ENCODE measurements at regions not wholly inside any gene's neighbourhood (a gene's known extent, or its start where the extent isn't known, plus 50 kb on each side); places are given as distances from the start of the nearest gene placed in this dataset.

GRCh38 chr12:93944911-93945310 is 203.5 kb upstream of the PLXNC1 start:
- no peak for DNase-seq
- Histone ChIP-seq H3K27ac (ENCODE audit: low read length) (no peak overlapping the region), H3K9me3 (ENCODE audit: control insufficient read depth, insufficient read depth, low read length) (no peaks in the 10 kb centered on the region), H3K4me3 (ENCODE audit: low read length) (no peak overlapping the region), H3K4me1 (ENCODE audit: control insufficient read depth, insufficient read depth, low read length) (no peaks in the 10 kb centered on the region), H3K27me3 (ENCODE audit: control insufficient read depth, insufficient read depth, low read length) (no peaks in the 10 kb centered on the region), H3K36me3 (ENCODE audit: control insufficient read depth, insufficient read depth, low read length) (no peaks in the 10 kb centered on the region)
- no peak for TF ChIP-seq CTCF (IDR thresholded peaks at IDR 0.05)
- Mint-ChIP-seq H3K4me1 (no peaks in the 10 kb centered on the region), H3K27me3 (ENCODE audit: low read depth in 2 of 2) (peaks cover 7 to 9% of the 10 kb centered on the region in 2 donors), H3K36me3 (peaks cover 7% of the 10 kb centered on the region), H3K9me3 (no peaks in the 10 kb centered on the region), H3K27ac (no peak overlapping the region), H3K4me3 (no peak overlapping the region)
- ATAC-seq: no peak
- intact Hi-C loops (cut with micrococcal nuclease): no loop called here
- 88% methylated on average over 1 of the region's 2 CpGs for WGBS (ENCODE audit: insufficient coverage)

GRCh38 chr12:93946542-93947150 is 201.7 kb upstream of the PLXNC1 start:
- no peak for ATAC-seq
- Histone ChIP-seq H3K4me3 (ENCODE audit: low read length) (no peak overlapping the region), H3K27ac (ENCODE audit: low read length) (no peak overlapping the region), H3K4me1 (ENCODE audit: control insufficient read depth, insufficient read depth, low read length) (no peaks in the 10 kb centered on the region), H3K9me3 (ENCODE audit: control insufficient read depth, insufficient read depth, low read length) (no peaks in the 10 kb centered on the region), H3K36me3 (ENCODE audit: control insufficient read depth, insufficient read depth, low read length) (no peaks in the 10 kb centered on the region), H3K27me3 (ENCODE audit: control insufficient read depth, insufficient read depth, low read length) (no peaks in the 10 kb centered on the region)
- H3K9me3 Mint-ChIP-seq: no peaks in the 10 kb centered on the region
- intact Hi-C loops (cut with micrococcal nuclease): no loop called here
- peaks cover 7% of the 10 kb centered on the region for H3K36me3 Mint-ChIP-seq
- DNase-seq: no peak
- H3K4me1 Mint-ChIP-seq: no peaks in the 10 kb centered on the region
- WGBS (ENCODE audit: insufficient coverage): 56% methylated on average over 2 of the region's 2 CpGs
- peaks cover 7 to 9% of the 10 kb centered on the region in 2 donors for H3K27me3 Mint-ChIP-seq (ENCODE audit: low read depth in 2 of 2)
- H3K4me3 Mint-ChIP-seq: no peak overlapping the region
- TF ChIP-seq CTCF (IDR thresholded peaks at IDR 0.05): no peak
- no peak overlapping the region for H3K27ac Mint-ChIP-seq

- Histone ChIP-seq H3K27me3 (ENCODE audit: control insufficient read depth, insufficient read depth, low read length) (no peaks in the 10 kb centered on the region), H3K36me3 (ENCODE audit: control insufficient read depth, insufficient read depth, low read length) (no peaks in the 10 kb centered on the region), H3K27ac (ENCODE audit: low read length) (no peak overlapping the region), H3K4me1 (ENCODE audit: control insufficient read depth, insufficient read depth, low read length) (no peaks in the 10 kb centered on the region), H3K4me3 (ENCODE audit: low read length) (no peak overlapping the region), H3K9me3 (ENCODE audit: control insufficient read depth, insufficient read depth, low read length) (no peaks in the 10 kb centered on the region)
- Mint-ChIP-seq H3K36me3 (peaks cover 7% of the 10 kb centered on the region), H3K27me3 (ENCODE audit: low read depth in 2 of 2) (peaks cover 7 to 9% of the 10 kb centered on the region in 2 donors), H3K4me3 (no peak overlapping the region), H3K4me1 (no peaks in the 10 kb centered on the region), H3K9me3 (no peaks in the 10 kb centered on the region), H3K27ac (no peak overlapping the region)
- DNase-seq (no peak), ATAC-seq (no peak)
- no CpG with 5 or more reads among the region's 3 CpGs for WGBS (ENCODE audit: insufficient coverage)
- no peak for TF ChIP-seq CTCF (IDR thresholded peaks at IDR 0.05)
- intact Hi-C loops (cut with micrococcal nuclease): no loop called here
These were observed 200.9 kb upstream of the PLXNC1 start for GRCh38 chr12:93947486-93947885.

GRCh38 chr12:93950311-93950710 is 198.1 kb upstream of the PLXNC1 start:
- intact Hi-C loops (cut with micrococcal nuclease): no loop called here
- no peaks in the 10 kb centered on the region for H3K4me1 Mint-ChIP-seq
- ATAC-seq (no peak), DNase-seq (no peak)
- Histone ChIP-seq H3K27me3 (ENCODE audit: control insufficient read depth, insufficient read depth, low read length) (no peaks in the 10 kb centered on the region), H3K9me3 (ENCODE audit: control insufficient read depth, insufficient read depth, low read length) (no peaks in the 10 kb centered on the region), H3K27ac (ENCODE audit: low read length) (no peak overlapping the region), H3K4me1 (ENCODE audit: control insufficient read depth, insufficient read depth, low read length) (no peaks in the 10 kb centered on the region), H3K4me3 (ENCODE audit: low read length) (no peak overlapping the region), H3K36me3 (ENCODE audit: control insufficient read depth, insufficient read depth, low read length) (no peaks in the 10 kb centered on the region)
- H3K36me3 Mint-ChIP-seq: peaks cover 7% of the 10 kb centered on the region
- no peak overlapping the region for H3K27ac Mint-ChIP-seq
- 85% methylated on average over 1 of the region's 3 CpGs for WGBS (ENCODE audit: insufficient coverage)
- no peak for TF ChIP-seq CTCF (IDR thresholded peaks at IDR 0.05)
- H3K4me3 Mint-ChIP-seq: no peak overlapping the region
- H3K9me3 Mint-ChIP-seq: no peaks in the 10 kb centered on the region
- peaks cover 7 to 9% of the 10 kb centered on the region in 2 donors for H3K27me3 Mint-ChIP-seq (ENCODE audit: low read depth in 2 of 2)
